HEK293T (cell line): ENCODE measurements at regions not wholly inside any gene's neighbourhood (a gene's known extent, or its start where the extent isn't known, plus 50 kb on each side); places are given as distances from the start of the nearest gene placed in this dataset.

ENCODE experiments used
- BHLHE40 ChIP-seq: fragments of 450-650 bp; IDR thresholded peaks from 2 replicates; pipeline ENCODE4 v1.6.1; 2016; ENCODE audit warnings: mild to moderate bottlenecking, moderate library complexity, borderline replicate concordance
- ELF4 ChIP-seq: fragments of 450-650 bp; IDR thresholded peaks from 2 replicates; pipeline ENCODE4 v1.6.1; 2017; ENCODE audit warnings: antibody characterized with exemption
- FOXA1 ChIP-seq: fragments of 450-650 bp; IDR thresholded peaks from 2 replicates; pipeline ENCODE4 v1.6.1; 2016; ENCODE audit warnings: mild to moderate bottlenecking
- FOXM1 ChIP-seq: fragments of 450-650 bp; IDR thresholded peaks from 2 replicates; pipeline ENCODE4 v1.6.1; 2017; ENCODE audit warnings: mild to moderate bottlenecking, borderline replicate concordance
- HDGF ChIP-seq: fragments of 450-650 bp; IDR thresholded peaks from 2 replicates; pipeline ENCODE4 v1.6.1; 2017; ENCODE audit warnings: antibody characterized with exemption, borderline replicate concordance
- NFRKB ChIP-seq: fragments of 450-650 bp; IDR thresholded peaks from 2 replicates; pipeline ENCODE4 v1.6.1; 2016; ENCODE audit warnings: mild to moderate bottlenecking, moderate library complexity
- SUZ12 ChIP-seq: fragments of 450-650 bp; IDR thresholded peaks from 2 replicates; pipeline ENCODE4 v1.6.1; 2016; ENCODE audit warnings: mild to moderate bottlenecking

DNA sequence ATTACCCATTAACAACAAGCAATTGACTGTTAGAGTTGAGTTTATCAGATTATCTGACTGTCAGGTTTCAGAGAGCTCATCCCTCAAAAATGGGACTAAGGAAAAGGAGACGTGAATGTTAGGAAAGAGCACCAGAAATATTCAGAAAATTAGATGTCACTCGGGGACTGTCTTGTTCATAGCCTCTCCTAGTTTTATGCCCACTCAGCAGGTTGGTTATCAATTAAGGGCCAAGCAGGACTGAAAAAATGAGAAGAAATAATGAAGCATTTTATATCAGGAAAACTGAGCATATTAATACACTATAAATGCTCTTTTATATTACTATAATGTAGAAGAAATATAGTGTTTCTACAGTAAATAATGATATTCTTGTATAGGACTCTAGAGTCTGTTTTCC lies 188.1 kb upstream of the NRXN1 start:
- TF ChIP-seq SUZ12 (no peak), HDGF (no peak), ELF4 (no peak), FOXA1 (no peak), FOXM1 (no peak), BHLHE40 (no peak), NFRKB (no peak)
